A549 (cell line): ENCODE measurements at regions not wholly inside any gene's neighbourhood (a gene's known extent, or its start where the extent isn't known, plus 50 kb on each side); places are given as distances from the start of the nearest gene placed in this dataset.
A peak's percentile ranks its signal among the peaks of the same experiment; 100 is the strongest.

ENCODE experiments used
- ATAC-seq, 2 experiments: fragments of 200-7000 bp in 1 of 2; fragments of >200 bp in 1 of 2; cut with Nextera tagmentation in 1 of 2; cut with Tn5 transposase in 1 of 2; 3 replicates each; pipeline versions ENCODE4 v1.8.0 to v1.9.1; 2018 to 2020; ENCODE audit warnings: mild to moderate bottlenecking in 1 of 2, moderate library complexity in 1 of 2
- CTCF ChIA-PET: fragments of 300-600 bp; sonication (Branson Sonifier 250); formaldehyde crosslinking; extraction: SDS; loops from one replicate; lab custom pipeline; 2021; ENCODE audit warnings: antibody characterized with exemption, inconsistent platforms; lab: Yijun Ruan, JAX
- POLR2A ChIA-PET: fragments of 350-600 bp; formaldehyde crosslinking; extraction: SDS; loops from one replicate; lab custom pipeline; 2021; ENCODE audit warnings: antibody characterized with exemption, inconsistent platforms; lab: Yijun Ruan, JAX
- DNase-seq, 2 experiments: peaks; one replicate each; pipeline versions ENCODE4 v3.0.0 to v3.0.0-alpha.2; 2011 to 2016; ENCODE audit warnings: low read depth in 1 of 2, low spot score in 1 of 2
- FAIRE-seq: peaks from 2 replicates; lab custom pipeline; 2011; peaks lifted over from hg19 to GRCh38; lab: Jason Lieb, UNC
- H3K27ac ChIP-seq, 2 experiments: fragments of >200 bp; sonication (Bioruptor Twin); formaldehyde crosslinking; 3 replicates each; pipeline ENCODE4 v1.5.1; 2016 to 2017
- H3K4me1 ChIP-seq: fragments of >200 bp; sonication (Bioruptor Twin); formaldehyde crosslinking; 3 replicates; pipeline ENCODE4 v1.6.1; 2016
- H3K4me2 ChIP-seq: fragments of >200 bp; sonication (Bioruptor Twin); formaldehyde crosslinking; 3 replicates; pipeline ENCODE4 v1.6.1; 2016
- H3K4me3 ChIP-seq: fragments of >200 bp; sonication (Bioruptor Twin); formaldehyde crosslinking; 3 replicates; pipeline ENCODE4 v1.5.1; 2016
- H3K9me3 ChIP-seq: fragments of >200 bp; sonication (Bioruptor Twin); formaldehyde crosslinking; 3 replicates; pipeline ENCODE4 v1.6.1; 2016
- BHLHE40 ChIP-seq: IDR thresholded peaks from 2 replicates; pipeline ENCODE4 v1.6.1; 2012; ENCODE audit warnings: low read depth, low read length, inconsistent platforms
- CBX8 ChIP-seq: fragments of 200-600 bp; sonication (generic); IDR thresholded peaks from 2 replicates; pipeline ENCODE4 v1.6.1; 2016
- CEBPB ChIP-seq, 2 experiments: fragments of >200 bp in 1 of 2; sonication (Bioruptor Twin) in 1 of 2; formaldehyde crosslinking in 1 of 2; IDR thresholded peaks; 2 replicates each; pipeline ENCODE4 v1.6.1; 2012 to 2016
- CHD2 ChIP-seq: fragments of 150-350 bp; IDR thresholded peaks from 2 replicates; pipeline ENCODE4 v1.6.1; 2014; ENCODE audit warnings: low read length; ENCODE audit not compliant: partially characterized antibody
- EHMT2 ChIP-seq: fragments of 200-600 bp; sonication (generic); IDR thresholded peaks from 2 replicates; pipeline ENCODE4 v1.6.1; 2016; ENCODE audit warnings: antibody characterized with exemption, low read depth, mild to moderate bottlenecking, moderate library complexity
- ELK1 ChIP-seq: fragments of 150-350 bp; IDR thresholded peaks from 2 replicates; pipeline ENCODE4 v1.6.1; 2014; ENCODE audit warnings: low read depth, mild to moderate bottlenecking, low read length
- EP300 ChIP-seq, 2 experiments: fragments of >200 bp; sonication (Bioruptor Twin); formaldehyde crosslinking; IDR thresholded peaks; 2 replicates in 1 of 2; 3 replicates in 1 of 2; pipeline ENCODE4 v1.6.1; 2016 to 2017
- FOSB ChIP-seq: fragments of 250-450 bp; sonication (Bioruptor Pico); IDR thresholded peaks from 2 replicates; pipeline ENCODE4 v1.5.0; 2020; ENCODE audit warnings: mild to moderate bottlenecking, moderate library complexity
- FOSL2 ChIP-seq, 2 experiments: fragments of 450-650 bp in 1 of 2; fragments of >200 bp in 1 of 2; sonication (Bioruptor Twin) in 1 of 2; formaldehyde crosslinking; IDR thresholded peaks; 2 replicates each; pipeline versions ENCODE4 v1.5.0 to v1.6.1; 2016 to 2020; ENCODE audit warnings: mild to moderate bottlenecking in 1 of 2, moderate library complexity in 1 of 2
- GATA3 ChIP-seq: IDR thresholded peaks from 2 replicates; pipeline ENCODE4 v1.6.1; 2012; ENCODE audit warnings: borderline replicate concordance
- HDAC2 ChIP-seq: fragments of 200-600 bp; sonication (generic); IDR thresholded peaks from 2 replicates; pipeline ENCODE4 v1.6.1; 2016
- HOXB5 ChIP-seq: fragments of 250-450 bp; sonication (Bioruptor Pico); IDR thresholded peaks from 2 replicates; pipeline ENCODE4 v1.5.0; 2020; ENCODE audit warnings: mild to moderate bottlenecking, moderate library complexity
- JUN ChIP-seq, 2 experiments: fragments of >200 bp; sonication (Bioruptor Twin); formaldehyde crosslinking; IDR thresholded peaks; 2 replicates in 1 of 2; 3 replicates in 1 of 2; pipeline ENCODE4 v1.6.1; 2016 to 2017
- JUNB ChIP-seq: fragments of >200 bp; sonication (Bioruptor Twin); formaldehyde crosslinking; IDR thresholded peaks from 2 replicates; pipeline ENCODE4 v1.6.1; 2016
- MAFK ChIP-seq: fragments of 450-650 bp; IDR thresholded peaks from 2 replicates; pipeline ENCODE4 v1.6.1; 2014; ENCODE audit not compliant: partially characterized antibody
- NFE2L2 ChIP-seq: fragments of 150-350 bp; conservative IDR thresholded peaks from 2 replicates; pipeline ENCODE4 v1.6.1; 2014; ENCODE audit warnings: low read length
- NR3C1 ChIP-seq: fragments of >200 bp; sonication (Bioruptor Twin); formaldehyde crosslinking; IDR thresholded peaks from 3 replicates; pipeline ENCODE4 v1.6.1; 2017
- POLR2AphosphoS2 ChIP-seq: conservative IDR thresholded peaks from 2 replicates; pipeline ENCODE4 v1.6.1; 2012; ENCODE audit warnings: low read length, improper control_type of control experiment, inconsistent platforms
- SREBF2 ChIP-seq: fragments of 450-650 bp; IDR thresholded peaks from 2 replicates; pipeline ENCODE4 v1.6.1; 2014; ENCODE audit warnings: mild to moderate bottlenecking, moderate library complexity
- TFCP2L1 ChIP-seq: fragments of 250-450 bp; sonication (Bioruptor Pico); IDR thresholded peaks from 2 replicates; pipeline ENCODE4 v1.5.0; 2021; ENCODE audit warnings: mild to moderate bottlenecking
- TP53 ChIP-seq: fragments of 250-450 bp; sonication (Bioruptor Pico); IDR thresholded peaks from 2 replicates; pipeline ENCODE4 v1.5.0; 2021; ENCODE audit warnings: mild to moderate bottlenecking, moderate library complexity
- ZSCAN20 ChIP-seq: fragments of 250-450 bp; sonication (Bioruptor Pico); IDR thresholded peaks from 2 replicates; pipeline ENCODE4 v1.8.0; 2022; ENCODE audit warnings: mild to moderate bottlenecking, moderate library complexity
- WGBS: methylation state at CpG from one replicate; pipeline ENCODE4 v1.1.6; 2017; ENCODE audit errors: missing lambda C conversion rate; 5-methylcytosine and 5-hydroxymethylcytosine counted together
- TF ChIP-seq, protein P1 (sequence below): fragments of 250-450 bp; sonication (Bioruptor Pico); IDR thresholded peaks from 2 replicates; pipeline ENCODE4 v1.5.0; 2021; ENCODE audit warnings: mild to moderate bottlenecking, moderate library complexity, borderline replicate concordance
- TF ChIP-seq, protein P2 (sequence below): IDR thresholded peaks from 2 replicates; pipeline ENCODE4 v1.6.1; 2012
- TF ChIP-seq, protein P3 (sequence below): fragments of >200 bp; sonication (Bioruptor Twin); formaldehyde crosslinking; IDR thresholded peaks from 3 replicates; pipeline ENCODE4 v1.6.1; 2016

GRCh38 chr2:144015655-144016245 is 504.2 kb downstream of the ZEB2 start:
- ChIA-PET POLR2A (no interaction called here), CTCF (interaction anchor here (1.2 kb wide), 1 partner anchor 115 kb away, joined by 4 read pairs; no protein-coding TSS in a partner anchor)
- FAIRE-seq (no peak), ATAC-seq (peak; percentile 81 to 85), DNase-seq (peak; percentile 1 to 61)
- Histone ChIP-seq H3K4me3 (no peak overlapping the region), H3K4me1 (peaks cover 21% of the 10 kb centered on the region), H3K9me3 (no peaks in the 10 kb centered on the region; the same call in 2 of the 3 replicates), H3K4me2 (0 out of 3 replicates have a peak overlapping the region, but pooled peaks have one; percentile 16), H3K27ac (peak overlapping the region in 1 of 2 experiments; percentile 59; a peak in 3 of 6 replicates)
- TF ChIP-seq, protein P1, sequence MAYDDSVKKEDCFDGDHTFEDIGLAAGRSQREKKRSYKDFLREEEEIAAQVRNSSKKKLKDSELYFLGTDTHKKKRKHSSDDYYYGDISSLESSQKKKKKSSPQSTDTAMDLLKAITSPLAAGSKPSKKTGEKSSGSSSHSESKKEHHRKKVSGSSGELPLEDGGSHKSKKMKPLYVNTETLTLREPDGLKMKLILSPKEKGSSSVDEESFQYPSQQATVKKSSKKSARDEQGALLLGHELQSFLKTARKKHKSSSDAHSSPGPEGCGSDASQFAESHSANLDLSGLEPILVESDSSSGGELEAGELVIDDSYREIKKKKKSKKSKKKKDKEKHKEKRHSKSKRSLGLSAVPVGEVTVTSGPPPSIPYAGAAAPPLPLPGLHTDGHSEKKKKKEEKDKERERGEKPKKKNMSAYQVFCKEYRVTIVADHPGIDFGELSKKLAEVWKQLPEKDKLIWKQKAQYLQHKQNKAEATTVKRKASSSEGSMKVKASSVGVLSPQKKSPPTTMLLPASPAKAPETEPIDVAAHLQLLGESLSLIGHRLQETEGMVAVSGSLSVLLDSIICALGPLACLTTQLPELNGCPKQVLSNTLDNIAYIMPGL, result no peak
- TF ChIP-seq HDAC2, result no peak
- TF ChIP-seq NFE2L2, result no peak
- TF ChIP-seq SREBF2, result no peak
- TF ChIP-seq FOSL2 (IDR thresholded peaks at IDR 0.05), result peak; percentile 14; the same call in 1 of the 2 replicates
- TF ChIP-seq FOSL2 (CRISPR knock-in tag; IDR thresholded peaks at IDR 0.05), result peak; percentile 56
- no peak for TF ChIP-seq FOSB (CRISPR knock-in tag)
- TF ChIP-seq JUNB, result peak; percentile 31; the same call in 1 of the 2 replicates
- TF ChIP-seq CBX8, result no peak
- no peak for TF ChIP-seq MAFK
- TF ChIP-seq ZSCAN20 (CRISPR knock-in tag), result no peak
- peak; percentile 31; the same call in 1 of the 2 replicates for TF ChIP-seq GATA3
- peak; percentile 35 to 58; a peak in 3 of 4 replicates for TF ChIP-seq CEBPB (IDR thresholded peaks at IDR 0.05)
- TF ChIP-seq EHMT2, result no peak
- TF ChIP-seq, protein P2, sequence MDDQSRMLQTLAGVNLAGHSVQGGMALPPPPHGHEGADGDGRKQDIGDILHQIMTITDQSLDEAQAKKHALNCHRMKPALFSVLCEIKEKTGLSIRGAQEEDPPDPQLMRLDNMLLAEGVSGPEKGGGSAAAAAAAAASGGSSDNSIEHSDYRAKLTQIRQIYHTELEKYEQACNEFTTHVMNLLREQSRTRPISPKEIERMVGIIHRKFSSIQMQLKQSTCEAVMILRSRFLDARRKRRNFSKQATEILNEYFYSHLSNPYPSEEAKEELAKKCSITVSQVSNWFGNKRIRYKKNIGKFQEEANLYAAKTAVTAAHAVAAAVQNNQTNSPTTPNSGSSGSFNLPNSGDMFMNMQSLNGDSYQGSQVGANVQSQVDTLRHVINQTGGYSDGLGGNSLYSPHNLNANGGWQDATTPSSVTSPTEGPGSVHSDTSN, result no peak
- TF ChIP-seq EP300 (IDR thresholded peaks at IDR 0.05), result peak in 1 of 2 experiments; percentile 27; a peak in 1 of 5 replicates
- TF ChIP-seq NR3C1, result no peak
- no peak for TF ChIP-seq JUN (IDR thresholded peaks at IDR 0.05)
- no peak for TF ChIP-seq ELK1
- no peak for TF ChIP-seq BHLHE40
- TF ChIP-seq HOXB5, result no peak
- TF ChIP-seq, protein P3, sequence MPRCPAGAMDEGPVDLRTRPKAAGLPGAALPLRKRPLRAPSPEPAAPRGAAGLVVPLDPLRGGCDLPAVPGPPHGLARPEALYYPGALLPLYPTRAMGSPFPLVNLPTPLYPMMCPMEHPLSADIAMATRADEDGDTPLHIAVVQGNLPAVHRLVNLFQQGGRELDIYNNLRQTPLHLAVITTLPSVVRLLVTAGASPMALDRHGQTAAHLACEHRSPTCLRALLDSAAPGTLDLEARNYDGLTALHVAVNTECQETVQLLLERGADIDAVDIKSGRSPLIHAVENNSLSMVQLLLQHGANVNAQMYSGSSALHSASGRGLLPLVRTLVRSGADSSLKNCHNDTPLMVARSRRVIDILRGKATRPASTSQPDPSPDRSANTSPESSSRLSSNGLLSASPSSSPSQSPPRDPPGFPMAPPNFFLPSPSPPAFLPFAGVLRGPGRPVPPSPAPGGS, result no peak
- TF ChIP-seq CHD2, result no peak
- no peak for TF ChIP-seq POLR2AphosphoS2
- no peak for TF ChIP-seq TFCP2L1 (CRISPR knock-in tag)
- no peak for TF ChIP-seq TP53 (CRISPR knock-in tag)
- 17% methylated on average over 6 of the region's 6 CpGs for WGBS
